DLD1 (cell line): ENCODE measurements at regions not wholly inside any gene's neighbourhood (a gene's known extent, or its start where the extent isn't known, plus 50 kb on each side); places are given as distances from the start of the nearest gene placed in this dataset.

Experiments used
- in situ Hi-C: cut with HindIII; loops from 2 replicates; pipeline ENCODE4 v1.10.0; 2017; ENCODE audit warnings: low sequenced_read_pairs

DNA sequence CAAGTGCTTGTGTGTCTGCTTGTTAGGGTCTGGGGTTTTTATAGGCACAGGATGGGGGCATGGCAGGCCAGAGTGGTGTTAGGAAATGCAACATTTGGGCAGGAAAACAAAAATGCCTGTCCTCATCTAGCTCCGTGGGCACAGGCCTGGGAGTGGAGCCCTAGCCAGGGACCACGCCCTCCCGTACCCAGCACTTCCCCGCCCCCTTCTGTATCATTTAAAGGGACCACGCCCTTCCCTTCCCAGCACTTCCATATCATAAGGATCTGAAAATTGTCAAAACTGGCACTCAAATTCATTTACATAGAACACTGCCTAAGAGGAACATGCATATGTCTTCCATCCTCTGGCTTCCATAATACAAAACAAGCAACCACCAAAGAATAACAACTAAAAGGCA lies 185.8 kb downstream of the B3GLCT start:
- in situ Hi-C loops = no loop called here

DNA sequence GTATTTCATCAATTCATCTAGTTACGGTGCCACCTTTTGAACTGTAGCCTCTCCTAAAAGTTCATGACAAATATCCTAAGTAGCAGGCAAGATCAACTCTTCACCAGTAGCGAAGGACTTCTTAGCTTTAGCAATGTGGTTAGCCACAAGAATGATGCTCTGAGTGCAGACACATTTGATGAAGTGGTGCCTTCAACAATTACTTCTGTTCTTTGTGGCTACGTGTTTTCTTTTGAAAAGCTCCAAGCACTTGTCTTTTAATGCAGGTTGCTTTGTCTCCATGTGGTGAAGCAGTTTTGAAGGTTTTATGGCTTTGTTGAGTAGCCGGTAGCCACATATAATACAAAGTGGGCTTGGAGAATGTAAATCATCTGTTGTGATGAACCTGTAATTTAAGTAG lies 194.7 kb downstream of the B3GLCT start:
- in situ Hi-C loops = no loop called here

DNA sequence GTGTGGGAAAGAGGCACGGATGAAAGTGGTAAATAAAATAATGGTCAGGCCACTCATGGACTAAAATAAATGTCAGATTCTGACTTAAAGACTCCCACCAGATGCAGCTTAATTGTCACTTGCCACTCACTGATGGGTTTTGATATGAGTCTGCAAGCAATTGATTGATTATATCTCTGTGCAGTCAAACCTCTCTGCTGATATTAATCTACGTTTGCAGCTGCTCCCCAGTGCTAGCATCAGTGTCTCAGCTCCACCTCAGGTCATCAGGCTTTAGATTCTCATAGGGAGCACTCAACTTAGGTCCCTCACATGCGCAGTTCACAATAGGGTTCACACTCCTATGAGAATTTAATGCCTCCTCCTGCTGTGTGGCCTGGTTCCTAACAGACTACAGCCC lies 195.3 kb downstream of the B3GLCT start:
- in situ Hi-C loops = no loop called here

DNA sequence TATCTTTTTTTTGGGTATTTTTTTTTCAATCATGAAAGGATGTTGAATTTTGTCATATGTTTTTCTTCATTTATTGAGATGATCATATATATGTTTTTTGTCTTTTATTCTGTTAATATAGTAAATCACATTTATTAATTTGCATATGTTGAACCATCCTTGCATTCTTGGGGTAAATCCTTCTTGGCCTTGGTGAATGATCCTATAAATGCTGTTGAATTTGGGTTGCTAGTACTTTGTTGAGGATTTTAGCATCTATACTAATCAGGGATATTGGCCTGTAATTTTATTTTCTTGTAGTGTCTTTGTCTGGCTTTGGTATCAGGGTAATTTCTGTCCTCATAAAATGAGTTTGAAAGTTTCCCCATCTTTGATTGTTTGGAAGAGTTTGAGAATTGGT lies 199.9 kb downstream of the B3GLCT start:
- in situ Hi-C loops = loop anchor here (25.0 kb wide), 1 partner anchor 162 kb away; no protein-coding TSS in a partner anchor

DNA sequence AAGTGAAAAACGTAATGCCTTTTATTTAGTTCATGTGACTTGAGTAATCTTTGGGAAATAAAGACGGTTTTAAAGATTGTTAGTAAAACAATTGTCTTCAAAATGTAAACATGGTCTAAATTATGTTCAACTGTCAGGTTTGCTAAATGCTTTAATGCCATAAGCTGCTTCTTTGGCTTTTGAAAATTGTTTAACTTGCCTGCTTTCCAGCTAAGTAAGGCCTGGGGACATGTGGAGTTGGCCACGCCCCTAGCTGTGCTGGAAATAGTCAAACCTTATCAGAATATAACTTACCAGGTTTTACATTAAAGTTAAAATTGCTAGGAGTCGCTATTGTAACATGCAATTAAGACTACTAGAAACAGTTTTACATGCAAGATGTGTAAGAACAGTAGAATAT lies 203.9 kb downstream of the B3GLCT start:
- in situ Hi-C loops = loop anchor here (25.0 kb wide), 1 partner anchor 166 kb away; no protein-coding TSS in a partner anchor

DNA sequence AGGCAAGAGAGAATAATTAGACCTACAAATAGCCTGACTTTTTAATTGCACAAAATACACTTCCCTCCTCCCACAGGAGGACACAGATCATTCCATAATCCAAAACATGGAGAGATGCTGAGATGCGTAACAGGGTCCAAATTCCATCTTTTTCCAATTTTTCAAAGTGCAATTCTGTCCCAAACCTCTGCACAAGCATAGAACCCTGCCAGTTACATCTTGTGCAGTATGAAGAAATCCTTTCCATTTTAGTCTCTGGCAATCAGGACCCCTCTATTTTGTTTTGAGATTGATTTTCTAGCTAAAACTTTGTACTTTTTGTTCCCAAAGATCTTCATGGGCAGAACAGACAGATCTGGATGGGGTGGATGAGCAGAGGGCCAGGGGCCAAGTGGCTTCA lies 209.2 kb downstream of the B3GLCT start:
- in situ Hi-C loops = loop anchor here (25.0 kb wide), 1 partner anchor 172 kb away; no protein-coding TSS in a partner anchor

DNA sequence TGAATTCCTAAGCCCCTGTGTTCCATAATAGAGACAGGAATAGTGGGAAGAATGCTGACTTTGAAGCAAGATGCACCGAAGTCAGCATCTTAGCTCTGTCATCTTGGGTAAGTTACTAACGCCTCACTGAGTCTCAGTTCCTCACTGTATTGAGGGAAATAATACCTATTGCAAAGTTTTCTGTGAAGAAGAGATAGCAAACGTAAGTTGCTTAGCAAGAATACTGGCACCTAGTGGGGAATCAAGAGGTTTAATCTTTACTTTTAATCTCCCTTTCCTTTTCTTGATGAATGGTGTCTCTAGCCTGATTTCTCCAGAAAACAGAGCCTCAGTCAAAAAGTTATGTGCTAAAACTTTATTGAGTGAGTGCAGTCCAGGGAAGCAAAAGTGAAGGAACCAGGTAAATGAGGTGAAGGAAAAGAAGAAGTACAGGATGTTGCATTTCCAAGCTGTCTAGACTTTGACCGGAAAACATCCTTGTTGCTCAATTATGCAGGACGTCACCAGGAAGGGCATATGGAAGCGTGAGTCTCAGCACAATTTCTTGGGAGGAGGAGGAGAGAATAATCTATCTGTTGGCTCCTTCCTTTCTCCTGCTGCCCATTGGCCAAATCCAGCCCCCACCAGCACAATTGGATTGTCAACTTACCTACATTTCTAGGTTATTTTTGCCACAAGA lies 210.0 kb downstream of the B3GLCT start:
- in situ Hi-C loops = loop anchor here (25.0 kb wide), 1 partner anchor 173 kb away; no protein-coding TSS in a partner anchor

DNA sequence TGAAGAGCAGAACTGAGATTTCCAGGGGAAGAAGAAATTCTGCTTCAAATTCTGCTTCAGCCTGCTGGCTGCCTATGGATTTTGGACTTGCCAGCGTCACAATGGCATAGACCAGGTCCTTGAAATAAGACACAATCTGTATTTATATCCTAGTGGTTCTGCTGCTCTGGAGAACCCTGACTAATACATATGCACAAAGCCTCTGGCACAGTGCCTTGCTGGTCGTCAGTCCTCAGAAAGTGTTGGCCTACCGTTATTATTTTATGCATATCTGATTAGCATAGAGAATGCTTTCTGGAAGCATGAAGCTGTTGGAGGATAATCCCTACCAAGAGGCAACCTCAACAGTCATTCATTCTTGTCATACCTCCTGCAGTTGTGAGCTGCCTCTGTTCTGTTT lies 213.7 kb downstream of the B3GLCT start:
- in situ Hi-C loops = loop anchor here (25.0 kb wide), 1 partner anchor 176 kb away; no protein-coding TSS in a partner anchor

DNA sequence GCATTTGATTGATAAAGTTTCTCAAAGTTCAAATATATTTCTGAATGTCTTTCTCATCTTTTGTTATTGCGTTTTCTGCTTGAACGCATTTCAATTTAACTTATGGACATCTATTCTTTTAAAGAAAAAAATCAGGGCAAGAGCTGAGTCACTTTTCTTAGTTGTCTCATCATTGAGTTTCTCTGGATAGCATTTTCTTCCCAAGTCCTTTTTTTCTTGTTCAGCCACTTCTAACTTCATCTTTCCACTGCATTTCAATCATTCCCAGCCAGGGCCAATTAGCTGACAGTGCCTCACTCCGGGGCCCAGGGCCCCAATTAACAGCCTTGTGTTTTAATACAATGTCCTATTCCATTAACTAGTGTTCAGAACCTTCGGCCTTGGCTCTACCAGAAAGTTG lies 216.3 kb downstream of the B3GLCT start:
- in situ Hi-C loops = loop anchor here (25.0 kb wide), 1 partner anchor 179 kb away; no protein-coding TSS in a partner anchor

DNA sequence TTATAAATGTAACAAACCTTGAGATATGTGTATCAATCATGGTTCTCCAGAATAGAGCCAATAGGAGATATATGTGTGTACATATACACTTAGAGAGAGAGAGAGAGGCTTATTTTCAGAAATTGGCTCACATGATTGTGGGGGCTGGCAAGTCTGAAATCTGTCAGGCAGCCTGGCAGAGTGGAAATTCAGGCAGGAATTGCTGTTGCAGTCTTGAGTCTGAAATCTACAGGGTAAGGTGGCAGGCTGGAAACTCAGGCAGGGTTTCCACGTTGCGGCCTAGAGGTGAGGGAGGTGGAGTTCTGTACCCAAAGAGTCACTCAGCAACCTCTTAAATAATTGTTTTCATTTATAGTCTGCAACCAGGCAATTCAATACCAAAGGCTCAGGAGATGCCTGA lies 218.4 kb downstream of the B3GLCT start:
- in situ Hi-C loops = loop anchor here (25.0 kb wide), 1 partner anchor 181 kb away; no protein-coding TSS in a partner anchor

DNA sequence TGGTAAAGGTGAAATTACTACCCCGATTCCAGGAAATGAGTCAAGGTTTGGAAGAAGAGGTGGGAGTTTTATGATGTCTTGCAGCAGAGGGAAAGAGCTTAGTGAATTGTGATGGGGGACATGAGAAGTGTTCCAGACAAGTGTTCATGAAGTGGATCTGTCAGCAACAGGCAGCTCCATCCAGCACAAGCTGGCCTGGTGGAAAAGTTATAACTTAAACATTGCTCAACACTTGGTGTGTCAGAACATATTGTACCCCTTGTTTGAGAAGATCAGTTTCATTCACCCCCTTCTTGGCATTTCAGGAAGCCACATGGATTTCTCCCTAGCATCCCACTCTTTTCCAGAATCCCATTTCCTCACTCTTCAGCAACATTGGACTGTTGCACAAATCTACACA lies 222.0 kb downstream of the B3GLCT start:
- in situ Hi-C loops = loop anchor here (25.0 kb wide), 1 partner anchor 184 kb away; no protein-coding TSS in a partner anchor

DNA sequence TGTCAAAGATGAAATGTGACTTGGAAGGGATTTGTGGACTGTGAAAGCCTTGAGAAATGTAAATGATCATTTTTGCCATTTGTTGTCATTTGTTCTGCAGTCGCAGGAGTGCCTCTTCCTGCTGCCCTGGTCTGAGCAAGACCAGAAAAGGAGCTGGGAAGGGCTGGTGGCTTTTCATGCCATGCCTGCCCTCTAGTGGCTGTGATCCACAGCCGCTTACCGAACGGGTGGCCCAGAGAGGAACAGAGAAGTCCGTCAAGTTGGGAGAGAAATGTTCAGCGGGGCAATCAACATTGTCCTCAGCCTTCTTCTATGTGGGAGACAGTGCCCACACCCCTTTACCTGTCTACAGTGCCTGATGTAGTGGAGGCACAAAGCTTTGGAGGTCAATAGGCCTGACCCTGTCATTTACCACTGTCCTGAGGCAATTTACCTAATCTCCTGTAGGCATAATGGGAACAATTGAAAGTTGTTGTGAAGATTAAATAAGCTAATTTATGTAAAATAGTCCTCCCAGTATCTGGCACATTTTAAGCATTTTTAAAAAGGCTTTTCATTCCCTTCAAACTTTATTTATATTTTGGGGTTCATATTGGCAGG lies 224.5 kb downstream of the B3GLCT start:
- in situ Hi-C loops = loop anchor here (25.0 kb wide), 1 partner anchor 187 kb away; no protein-coding TSS in a partner anchor

DNA sequence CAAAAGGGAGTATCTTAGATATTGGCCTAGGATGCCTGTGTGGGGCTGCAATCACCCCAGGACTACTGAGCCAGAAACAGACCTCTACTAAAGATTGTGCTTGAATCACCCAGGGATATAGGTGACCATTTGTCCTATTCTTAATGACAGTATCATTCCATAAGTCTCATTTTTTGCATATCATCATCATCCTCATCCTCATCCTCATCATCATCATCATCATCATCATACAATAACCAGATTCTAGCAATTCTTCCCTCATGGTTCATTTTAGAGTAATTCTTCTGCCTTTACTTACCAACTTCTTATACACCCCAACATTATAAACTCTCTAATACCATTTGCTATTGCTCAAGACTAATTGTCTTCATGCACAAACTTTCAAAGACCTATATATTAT lies 226.6 kb downstream of the B3GLCT start:
- in situ Hi-C loops = loop anchor here (25.0 kb wide), 1 partner anchor 311 kb away; the partner anchor contains the start of gene RXFP2

DNA sequence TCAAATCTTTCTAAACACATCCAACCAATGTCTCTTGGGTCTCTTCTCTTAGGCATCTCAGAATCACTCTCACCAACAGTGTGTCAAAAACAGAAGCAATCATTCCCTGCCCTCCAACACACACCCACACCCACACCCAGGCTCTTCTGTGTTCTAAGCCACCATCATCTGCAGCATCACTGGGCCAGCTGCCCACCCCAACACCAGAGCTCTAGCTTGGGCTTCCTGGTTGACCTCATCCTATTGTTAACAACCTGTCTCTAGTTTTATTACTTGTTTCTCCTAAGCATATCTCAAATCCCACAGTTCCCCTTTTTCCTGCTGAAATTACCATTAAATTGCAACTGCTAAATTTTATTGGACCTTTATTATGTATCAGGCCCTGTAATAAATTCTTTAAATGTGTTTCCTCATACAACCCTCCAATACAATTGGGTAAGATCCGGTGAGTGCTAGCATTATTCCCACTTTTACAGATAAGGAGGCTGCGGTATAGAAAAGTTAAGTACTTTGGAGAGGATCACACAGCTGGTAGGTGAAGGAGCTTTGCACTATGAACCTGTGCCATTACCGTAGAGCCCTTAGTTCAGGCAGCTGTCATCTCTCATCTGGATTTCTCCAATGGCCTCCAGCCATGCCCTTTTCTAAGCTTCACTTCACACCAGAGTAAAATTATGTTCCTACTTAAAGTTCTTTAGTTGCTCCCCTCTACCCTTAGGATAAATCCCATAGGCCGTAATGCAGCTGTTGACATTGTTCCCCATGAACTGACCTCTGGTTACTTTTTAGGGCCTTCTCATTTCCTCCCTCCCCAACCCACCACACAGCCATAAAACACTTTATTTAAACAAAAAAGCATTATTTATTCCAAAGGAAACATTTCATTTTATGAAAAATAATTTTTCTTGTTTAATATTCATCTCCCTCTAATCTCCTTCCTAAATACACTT lies 227.7 kb downstream of the B3GLCT start:
- in situ Hi-C loops = loop anchor here (25.0 kb wide), 1 partner anchor 310 kb away; the partner anchor contains the start of gene RXFP2

DNA sequence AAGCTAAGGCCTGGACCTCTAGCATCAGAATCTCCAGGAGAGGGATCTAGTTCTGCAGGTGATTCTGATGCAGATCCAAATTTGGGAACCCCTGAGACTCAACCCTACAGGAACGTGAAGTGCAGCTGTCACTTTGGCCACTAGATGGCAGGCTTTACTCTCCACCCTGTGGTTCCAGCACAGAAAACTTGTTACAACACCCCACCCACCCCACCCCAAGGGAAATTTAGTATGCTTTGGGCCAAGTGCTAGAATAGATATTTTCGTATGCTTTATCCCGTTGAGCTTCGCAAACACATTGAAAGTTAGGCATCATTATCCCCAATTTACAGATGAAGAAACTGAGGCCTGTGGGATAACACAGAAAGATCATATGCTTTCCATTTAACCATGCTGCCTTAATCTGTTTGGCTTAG lies 232.0 kb downstream of the B3GLCT start:
- in situ Hi-C loops = loop anchor here (25.0 kb wide), 1 partner anchor 306 kb away; the partner anchor contains the start of gene RXFP2

DNA sequence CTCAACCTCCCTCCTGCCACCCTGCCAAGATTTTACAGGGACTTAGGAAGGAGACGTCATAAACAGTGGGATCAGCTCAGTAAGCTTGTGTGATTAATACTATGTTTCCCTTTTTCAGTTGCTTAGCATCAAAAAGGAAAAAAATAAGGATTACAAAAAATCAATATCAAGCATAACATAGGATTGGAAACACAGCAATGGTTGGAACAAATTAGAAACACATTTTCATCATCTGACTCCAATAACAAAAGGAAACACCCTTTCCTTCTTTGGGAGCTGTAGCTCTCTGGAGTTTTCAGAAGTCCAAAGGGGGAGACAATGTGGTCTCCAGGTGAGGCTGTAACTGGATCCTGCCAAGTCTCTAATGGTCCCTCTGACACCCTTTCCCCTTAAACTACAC lies 233.4 kb downstream of the B3GLCT start:
- in situ Hi-C loops = loop anchor here (25.0 kb wide), 1 partner anchor 304 kb away; the partner anchor contains the start of gene RXFP2

DNA sequence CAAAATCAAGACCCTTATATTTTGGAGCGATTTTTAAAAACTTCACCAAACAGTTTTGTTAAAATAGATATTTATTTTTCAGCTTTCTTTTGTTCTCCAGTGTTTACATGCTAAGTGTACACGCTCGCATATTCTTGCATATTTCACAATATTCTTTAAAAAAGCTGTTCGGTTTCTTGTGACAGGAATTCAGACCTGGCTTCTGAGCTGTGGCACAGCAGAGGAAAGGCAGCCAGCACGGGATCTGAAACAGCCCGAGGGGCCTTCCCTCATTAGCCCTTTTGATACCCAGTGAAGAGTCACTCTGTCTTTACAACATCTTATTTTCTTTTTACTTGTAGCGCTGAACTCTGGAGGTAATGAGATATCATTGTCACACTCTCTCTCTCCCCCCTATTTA lies 234.0 kb downstream of the B3GLCT start:
- in situ Hi-C loops = loop anchor here (25.0 kb wide), 1 partner anchor 304 kb away; the partner anchor contains the start of gene RXFP2

DNA sequence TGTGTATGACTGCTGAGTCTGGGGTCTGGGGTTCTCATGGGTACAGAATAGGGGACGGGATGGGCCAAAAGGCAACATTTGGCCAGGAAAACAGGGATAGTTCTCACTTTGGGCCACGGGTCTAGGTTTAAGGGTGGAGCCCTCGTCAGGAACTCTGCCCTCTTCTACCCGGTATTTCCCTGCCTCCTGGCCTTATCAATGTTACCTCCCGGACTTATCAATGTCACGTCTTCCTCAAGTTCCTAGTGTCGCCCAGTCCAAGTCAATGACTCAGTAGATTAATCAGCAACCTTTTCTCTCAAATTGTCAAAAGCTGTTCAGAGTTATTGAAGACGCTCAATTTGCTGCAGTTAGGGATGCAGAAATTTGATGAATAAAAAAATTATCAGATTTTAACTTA lies 234.8 kb downstream of the B3GLCT start:
- in situ Hi-C loops = loop anchor here (25.0 kb wide), 1 partner anchor 303 kb away; the partner anchor contains the start of gene RXFP2

DNA sequence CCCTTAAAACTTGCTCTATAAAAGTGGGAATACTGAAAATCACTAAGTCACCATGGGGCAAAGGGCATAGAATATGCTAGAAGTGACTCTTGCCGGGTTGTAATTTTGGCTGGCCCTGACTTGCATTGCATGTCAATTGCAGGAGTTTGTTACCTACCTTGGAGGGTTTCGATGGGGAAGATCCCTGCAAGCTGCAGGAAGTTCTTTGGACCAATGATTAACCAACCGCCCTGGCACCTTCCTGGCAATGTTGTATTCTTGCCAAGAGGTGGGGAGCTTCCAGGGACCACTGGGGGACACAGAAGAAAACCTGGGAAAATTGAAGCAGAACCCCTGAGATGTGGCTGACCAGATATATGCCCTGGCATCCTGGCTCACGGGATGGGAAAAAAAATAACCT lies 235.8 kb downstream of the B3GLCT start:
- in situ Hi-C loops = loop anchor here (25.0 kb wide), 1 partner anchor 302 kb away; the partner anchor contains the start of gene RXFP2

DNA sequence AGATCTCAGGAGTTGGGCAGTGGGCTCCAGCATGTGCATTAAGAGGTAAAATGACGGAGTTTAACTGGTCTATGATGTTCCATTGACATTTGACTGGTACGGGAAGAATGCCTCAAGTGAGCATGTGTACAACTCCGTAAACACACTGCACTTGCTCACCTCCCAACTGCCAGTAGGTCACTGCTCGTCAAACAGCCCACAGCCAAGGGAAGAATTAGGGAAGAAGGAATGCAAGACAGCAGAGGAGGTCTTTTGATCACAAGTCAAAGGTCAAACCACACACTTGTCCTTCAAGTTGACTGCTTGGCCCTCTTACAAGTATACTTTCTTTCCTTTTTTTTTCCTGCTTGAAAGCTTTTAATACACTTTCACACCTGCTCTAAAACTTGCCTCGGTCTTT lies 236.7 kb downstream of the B3GLCT start:
- in situ Hi-C loops = loop anchor here (25.0 kb wide), 1 partner anchor 301 kb away; the partner anchor contains the start of gene RXFP2
